ENCODE measurements at regions not wholly inside any gene's neighbourhood (a gene's known extent, or its start where the extent isn't known, plus 50 kb on each side); places are given as distances from the start of the nearest gene placed in this dataset.
"Not testable (repeated sequence)": the region's sequence is repeated elsewhere in the genome, so short reads cannot be mapped to it uniquely, and the experiment has no call there.

- H3K9me3 Mint-ChIP-seq (ENCODE audit: low read depth): no peaks in the 10 kb centered on the region
- H3K27ac Mint-ChIP-seq (ENCODE audit: unreplicated experiment): no peak overlapping the region
- no peaks in the 10 kb centered on the region for H3K36me3 Mint-ChIP-seq (ENCODE audit: low read depth)
Measured at GRCh38 chr16:5231246-5231759, 133.7 kb upstream of the EEF2KMT start.

GRCh38 chr16:5228369-5228768 is 130.8 kb upstream of the EEF2KMT start:
- H3K4me3 Mint-ChIP-seq (ENCODE audit: unreplicated experiment): no peak overlapping the region
- no peaks in the 10 kb centered on the region for H3K4me1 Mint-ChIP-seq (ENCODE audit: low read depth)
- TF ChIP-seq CTCF (IDR thresholded peaks at IDR 0.05): no peak
- H3K27ac Mint-ChIP-seq (ENCODE audit: unreplicated experiment): no peak overlapping the region
- peaks cover 3% of the 10 kb centered on the region for H3K27me3 Mint-ChIP-seq (ENCODE audit: low read depth)
- no peaks in the 10 kb centered on the region for H3K9me3 Mint-ChIP-seq (ENCODE audit: low read depth)
- DNase-seq (ENCODE audit: low spot score): no peak
- H3K36me3 Mint-ChIP-seq (ENCODE audit: low read depth): no peaks in the 10 kb centered on the region

More at GRCh38 chr16:5231246-5231759, 133.7 kb upstream of the EEF2KMT start:
- no peak for DNase-seq (ENCODE audit: low spot score)
- no peak for TF ChIP-seq CTCF (IDR thresholded peaks at IDR 0.05)
- Mint-ChIP-seq H3K4me3 (ENCODE audit: unreplicated experiment) (no peak overlapping the region), H3K4me1 (ENCODE audit: low read depth) (no peaks in the 10 kb centered on the region), H3K27me3 (ENCODE audit: low read depth) (peaks cover 1% of the 10 kb centered on the region)

DNA sequence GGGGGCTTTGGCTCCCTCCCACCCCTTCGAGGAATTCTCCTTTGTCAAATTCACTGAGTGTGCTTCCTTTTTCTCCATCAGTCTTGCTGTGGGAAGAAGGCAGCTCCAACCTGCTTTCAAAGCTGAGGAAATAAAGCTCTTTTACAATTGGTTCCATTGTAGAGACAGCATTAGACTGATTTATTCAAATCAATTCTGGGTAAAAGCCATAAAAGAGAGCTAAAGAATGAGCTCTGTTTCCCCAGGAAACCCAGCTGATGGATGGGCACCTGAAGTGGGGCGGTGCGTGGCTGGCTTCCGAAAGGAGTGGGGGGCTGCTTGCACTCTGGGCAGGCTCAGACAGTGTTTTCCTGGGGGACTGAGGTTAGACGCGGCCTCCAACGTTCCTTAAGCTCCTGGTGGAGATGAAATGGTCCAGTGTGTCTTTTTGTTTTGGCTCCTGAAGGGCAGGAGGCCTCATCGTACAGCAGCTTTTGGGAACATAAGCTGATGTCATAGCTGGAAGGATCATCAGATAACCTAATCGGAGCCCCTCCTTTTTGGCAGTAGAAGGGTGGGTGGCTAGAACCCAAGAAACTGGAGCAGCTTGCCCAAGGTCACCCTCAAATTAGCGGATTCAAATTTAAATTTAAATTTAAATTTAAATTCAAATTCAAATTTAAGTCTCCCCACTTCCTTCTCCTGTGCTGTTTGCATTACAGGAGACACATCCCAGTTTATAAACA is 128.5 kb upstream of the EEF2KMT start:
- DNase-seq (ENCODE audit: low spot score): peak; percentile 12
- TF ChIP-seq CTCF (IDR thresholded peaks at IDR 0.05): no peak
- Mint-ChIP-seq H3K27ac (ENCODE audit: unreplicated experiment) (no peak overlapping the region), H3K9me3 (ENCODE audit: low read depth) (peaks cover 2% of the 10 kb centered on the region), H3K4me1 (ENCODE audit: low read depth) (no peaks in the 10 kb centered on the region), H3K36me3 (ENCODE audit: low read depth) (no peaks in the 10 kb centered on the region), H3K27me3 (ENCODE audit: low read depth) (peaks cover 3% of the 10 kb centered on the region), H3K4me3 (ENCODE audit: unreplicated experiment) (no peak overlapping the region)

DNA sequence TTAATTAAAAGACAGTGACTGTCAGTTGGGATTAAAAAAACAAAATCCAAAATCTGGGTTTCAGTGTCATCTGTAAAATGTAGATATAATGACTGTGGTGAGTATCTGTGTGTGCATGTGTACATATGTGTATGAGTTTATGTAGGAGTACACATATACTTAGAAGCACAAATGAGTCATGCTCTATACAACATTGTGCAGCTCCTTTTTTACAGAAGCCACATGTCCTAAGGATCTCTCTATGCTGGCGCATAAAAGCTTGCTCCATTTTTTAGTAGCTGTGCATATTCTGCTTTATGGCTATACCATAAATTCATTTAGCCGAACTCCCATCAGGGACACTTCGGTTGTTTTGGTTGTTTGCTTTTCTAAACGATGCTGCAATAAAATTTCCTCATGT is 125.2 kb upstream of the EEF2KMT start:
- TF ChIP-seq CTCF (IDR thresholded peaks at IDR 0.05): no peak
- DNase-seq (ENCODE audit: low spot score): no peak
- no peaks in the 10 kb centered on the region for H3K36me3 Mint-ChIP-seq (ENCODE audit: low read depth)
- H3K27ac Mint-ChIP-seq (ENCODE audit: unreplicated experiment): no peak overlapping the region
- H3K4me1 Mint-ChIP-seq (ENCODE audit: low read depth): no peaks in the 10 kb centered on the region
- no peak overlapping the region for H3K4me3 Mint-ChIP-seq (ENCODE audit: unreplicated experiment)
- peaks cover 9% of the 10 kb centered on the region for H3K9me3 Mint-ChIP-seq (ENCODE audit: low read depth)
- H3K27me3 Mint-ChIP-seq (ENCODE audit: low read depth): peaks cover 3% of the 10 kb centered on the region

DNA sequence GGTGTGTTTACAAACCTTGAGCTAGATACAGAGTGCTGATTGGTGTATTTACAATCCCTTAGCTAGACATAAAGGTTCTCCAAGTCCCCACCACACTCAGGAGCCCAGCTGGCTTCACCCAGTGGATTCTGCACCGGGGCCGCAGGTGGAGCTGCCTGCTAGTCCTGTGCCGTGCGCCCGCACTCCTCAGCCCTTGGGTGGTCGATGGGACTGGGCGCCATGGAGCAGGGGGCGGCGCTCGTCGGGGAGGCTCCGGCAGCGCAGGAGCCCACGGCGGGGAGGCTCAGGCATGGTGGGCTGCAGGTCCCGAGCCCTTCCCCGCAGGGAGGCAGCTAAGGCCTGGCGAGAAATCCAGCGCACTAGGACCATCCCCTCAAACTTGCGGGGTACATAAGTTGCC is 124.2 kb upstream of the EEF2KMT start:
- H3K4me3 Mint-ChIP-seq (ENCODE audit: unreplicated experiment); H3K27ac Mint-ChIP-seq (ENCODE audit: unreplicated experiment); H3K4me1 Mint-ChIP-seq (ENCODE audit: low read depth); H3K27me3 Mint-ChIP-seq (ENCODE audit: low read depth); H3K9me3 Mint-ChIP-seq (ENCODE audit: low read depth); H3K36me3 Mint-ChIP-seq (ENCODE audit: low read depth): not testable (repeated sequence)
- peak; percentile 74 for DNase-seq (ENCODE audit: low spot score)

- TF ChIP-seq CTCF (IDR thresholded peaks at IDR 0.05): no peak
- Mint-ChIP-seq H3K36me3 (ENCODE audit: low read depth) (no peaks in the 10 kb centered on the region), H3K4me3 (ENCODE audit: unreplicated experiment) (no peak overlapping the region), H3K27me3 (ENCODE audit: low read depth) (peaks cover 3% of the 10 kb centered on the region), H3K9me3 (ENCODE audit: low read depth) (peaks cover 9% of the 10 kb centered on the region), H3K4me1 (ENCODE audit: low read depth) (no peaks in the 10 kb centered on the region), H3K27ac (ENCODE audit: unreplicated experiment) (no peak overlapping the region)
- DNase-seq (ENCODE audit: low spot score): no peak
Measured at GRCh38 chr16:5220705-5221104, 123.1 kb upstream of the EEF2KMT start.

Measured in chondrocyte (in vitro differentiated cells).